ENCODE measurements at regions not wholly inside any gene's neighbourhood (a gene's known extent, or its start where the extent isn't known, plus 50 kb on each side); places are given as distances from the start of the nearest gene placed in this dataset.
"Not testable (repeated sequence)": the region's sequence is repeated elsewhere in the genome, so short reads cannot be mapped to it uniquely, and the experiment has no call there.

- DNase-seq (ENCODE audit: low read depth, low spot score): no peak
These were observed 161.7 kb downstream of the PTPRU start for GRCh38 chr1:29397981-29398380.

- no peak for DNase-seq (ENCODE audit: low read depth, low spot score)
These were observed 160.9 kb downstream of the PTPRU start for GRCh38 chr1:29397256-29397590.

- no peak for DNase-seq (ENCODE audit: low read depth, low spot score)
These were observed 160.3 kb downstream of the PTPRU start for GRCh38 chr1:29396438-29397255.

DNA sequence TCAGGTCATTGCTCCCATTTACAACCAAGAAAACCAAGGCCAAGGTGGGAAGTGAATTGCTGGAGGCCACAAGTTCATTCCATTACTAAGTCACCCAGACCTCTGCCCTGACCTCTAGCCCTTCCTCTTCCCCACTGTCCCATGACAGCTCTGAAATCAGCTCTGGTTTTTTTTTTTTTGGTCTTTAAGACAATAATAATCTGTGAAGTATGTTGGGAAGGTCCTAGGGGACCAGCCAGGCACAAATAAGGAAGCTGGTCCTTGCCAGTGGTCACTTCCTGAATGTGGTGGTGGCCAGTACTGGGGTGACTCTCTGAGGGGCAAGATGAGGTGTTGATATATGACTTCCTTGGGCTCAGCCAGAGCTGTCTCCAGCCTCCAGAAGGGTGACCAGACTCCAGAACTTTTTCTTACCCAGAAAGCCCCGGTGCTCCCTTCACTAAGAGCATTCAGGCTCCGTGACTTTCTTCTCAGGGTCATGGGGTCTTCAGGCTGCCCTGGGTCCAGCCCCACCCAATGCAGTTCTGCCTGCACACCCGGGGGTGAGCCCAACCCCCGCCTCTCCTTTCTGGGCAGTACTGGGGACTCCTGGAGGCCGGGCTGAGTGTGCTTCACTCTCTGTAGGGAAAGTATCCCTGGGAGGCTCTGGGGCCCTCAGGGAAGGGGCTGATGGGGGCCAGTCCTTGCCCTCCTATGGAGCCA is 159.6 kb downstream of the PTPRU start:
- no peak for DNase-seq (ENCODE audit: low read depth, low spot score)

- DNase-seq (ENCODE audit: low read depth, low spot score): no peak
These were observed 158.4 kb downstream of the PTPRU start for GRCh38 chr1:29394521-29395225.

DNA sequence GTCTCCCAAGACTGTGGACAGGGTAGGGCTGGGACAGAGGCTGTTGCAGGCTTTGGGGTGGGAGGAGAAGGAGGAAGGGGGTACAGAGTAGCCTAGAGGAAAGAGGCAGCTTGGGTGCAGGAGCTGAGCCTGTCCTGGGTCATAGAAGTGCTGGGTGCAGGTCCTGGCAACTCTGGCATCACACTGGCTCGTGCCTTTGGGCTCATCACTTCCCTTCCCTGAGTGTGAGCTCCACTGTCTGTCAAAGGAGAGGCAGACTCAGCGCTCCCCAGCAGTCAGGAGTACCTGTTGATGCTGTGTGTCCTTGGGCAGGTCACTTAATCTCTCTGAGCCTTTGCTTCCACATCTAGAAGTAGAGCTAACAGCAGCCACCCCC is 157.1 kb downstream of the PTPRU start:
- no peak for DNase-seq (ENCODE audit: low read depth, low spot score)

GRCh38 chr1:29392486-29393450 is 156.4 kb downstream of the PTPRU start:
- DNase-seq (ENCODE audit: low read depth, low spot score): no peak

DNA sequence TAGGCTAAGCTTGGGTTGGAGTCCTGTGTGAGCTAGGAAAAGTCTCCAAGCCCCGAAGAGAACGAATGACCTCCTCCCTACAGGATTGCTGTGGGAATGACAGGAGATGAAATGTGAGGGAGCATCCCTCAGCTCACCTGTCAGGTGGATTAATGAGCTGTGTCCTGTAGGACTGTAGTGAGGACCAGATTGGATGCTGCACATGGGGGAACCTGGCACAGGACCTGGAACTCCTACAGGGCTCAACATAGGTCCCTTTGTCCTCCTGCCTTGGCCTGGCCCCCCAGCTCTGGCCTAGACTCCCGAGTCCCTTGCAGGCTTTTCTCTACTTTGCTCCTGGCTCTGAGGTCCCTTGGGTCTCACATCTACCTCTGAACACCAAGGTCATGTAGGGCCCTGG is 155.7 kb downstream of the PTPRU start:
- DNase-seq (ENCODE audit: low read depth, low spot score): no peak

GRCh38 chr1:29391362-29391880 is 155.1 kb downstream of the PTPRU start:
- no peak for DNase-seq (ENCODE audit: low read depth, low spot score)

DNA sequence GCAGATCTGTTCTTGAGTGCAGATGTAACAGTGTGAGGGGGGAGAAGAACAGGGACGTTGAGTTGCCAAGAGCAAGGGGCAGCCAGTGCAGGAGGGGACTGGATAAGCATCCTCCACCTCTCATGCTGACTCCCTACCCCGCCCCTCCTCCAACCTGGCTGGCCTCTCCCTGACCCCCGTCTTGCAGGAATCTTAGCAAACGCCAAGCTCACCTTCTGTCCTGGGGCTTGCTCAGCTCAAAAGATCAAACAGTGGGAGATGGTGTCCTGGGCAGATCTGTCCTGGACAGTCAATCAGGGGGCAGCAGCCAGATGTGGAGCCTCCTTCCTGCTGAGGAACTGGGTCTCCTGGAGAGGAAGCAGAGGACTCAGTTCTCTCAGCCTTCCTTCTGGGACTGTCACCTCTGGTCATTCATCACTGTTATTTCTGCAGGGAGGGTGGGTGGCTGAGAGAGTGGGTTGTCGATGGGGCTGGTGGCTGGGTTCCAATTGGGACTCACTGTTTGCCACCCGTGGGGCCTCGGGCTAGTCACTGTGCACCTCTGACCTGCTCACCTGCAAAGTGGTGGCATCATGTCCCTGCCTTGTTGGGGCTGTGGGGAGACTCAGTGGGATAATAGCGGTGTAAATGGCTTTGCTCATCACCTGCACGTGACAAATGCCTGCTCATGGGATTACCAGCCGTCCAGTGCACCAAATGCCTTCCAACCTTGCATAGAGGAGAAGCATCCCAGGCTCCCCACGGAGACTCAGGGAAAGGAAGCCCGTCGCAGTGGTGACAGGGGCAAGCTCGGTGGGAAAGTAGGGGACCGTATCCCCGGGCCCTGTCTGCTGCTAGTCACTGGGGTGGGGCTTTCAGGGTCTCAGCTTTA is 154.4 kb downstream of the PTPRU start:
- DNase-seq (ENCODE audit: low read depth, low spot score): no peak

- no peak for DNase-seq (ENCODE audit: low read depth, low spot score)
These were observed 153.8 kb downstream of the PTPRU start for GRCh38 chr1:29390075-29390474.

- DNase-seq (ENCODE audit: low read depth, low spot score): no peak
These were observed 153.3 kb downstream of the PTPRU start for GRCh38 chr1:29389533-29390041.

DNA sequence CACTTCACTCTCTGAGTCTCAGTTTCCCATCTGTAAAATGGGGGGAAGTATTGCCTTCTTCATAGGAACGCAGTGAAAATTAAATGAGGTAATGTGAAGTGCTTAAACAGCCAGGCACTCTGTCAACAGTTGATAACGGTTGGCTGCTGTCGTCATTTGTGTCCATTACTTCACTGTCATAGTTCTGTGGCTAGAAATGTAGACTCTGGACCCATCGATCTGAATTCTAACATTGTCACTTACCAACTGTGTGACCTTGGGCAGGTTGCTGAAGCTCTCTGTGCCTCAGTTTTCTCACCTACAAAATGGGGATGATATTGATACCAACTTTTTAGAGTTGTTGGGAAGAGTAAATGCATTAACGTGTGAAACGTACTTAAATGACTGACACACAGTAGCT is 152.6 kb downstream of the PTPRU start:
- no peak for DNase-seq (ENCODE audit: low read depth, low spot score)

GRCh38 chr1:29388170-29388569 is 151.8 kb downstream of the PTPRU start:
- DNase-seq (ENCODE audit: low read depth, low spot score): no peak

DNA sequence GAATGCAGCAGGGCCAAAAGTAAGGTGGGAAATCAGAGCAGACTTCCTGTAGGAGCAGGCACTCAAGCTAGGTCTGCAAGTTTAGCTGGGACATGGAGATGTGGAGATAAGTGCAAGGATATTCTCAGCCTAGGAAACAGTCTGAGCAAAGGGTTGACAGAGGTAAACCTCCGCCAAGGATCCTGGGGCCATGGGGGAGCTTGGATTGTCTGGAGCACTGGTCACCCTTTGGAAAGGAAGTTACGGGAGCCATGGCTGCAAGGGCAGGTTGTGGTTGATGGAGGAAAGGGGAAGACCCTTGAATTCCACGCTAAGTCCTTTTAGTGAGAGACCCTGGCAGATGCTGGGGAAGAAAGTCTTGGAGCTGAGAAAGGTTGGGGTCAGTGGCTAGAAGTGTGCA is 150.9 kb downstream of the PTPRU start:
- DNase-seq (ENCODE audit: low read depth, low spot score): no peak

GRCh38 chr1:29386453-29386852 is 150.1 kb downstream of the PTPRU start:
- DNase-seq (ENCODE audit: low read depth, low spot score): not testable (repeated sequence)

DNA sequence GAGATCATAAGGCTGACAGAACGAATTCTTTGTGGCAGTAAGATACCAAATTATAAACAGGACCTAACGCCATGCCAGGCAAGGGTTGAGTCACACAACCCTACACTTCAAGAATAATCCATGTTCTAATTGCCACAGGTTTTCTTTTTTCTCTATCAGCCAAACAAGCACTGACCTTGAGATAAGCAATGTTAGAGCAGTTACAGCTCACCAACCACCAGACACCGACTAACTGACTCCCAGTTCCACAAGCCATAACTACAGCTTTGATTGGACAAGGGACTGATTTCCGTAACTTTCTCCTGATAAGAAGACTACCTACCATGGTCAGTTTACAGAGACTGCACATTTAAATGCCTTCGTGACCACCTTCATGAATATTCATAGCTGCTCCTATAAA is 149.6 kb downstream of the PTPRU start:
- DNase-seq (ENCODE audit: low read depth, low spot score): no peak

GRCh38 chr1:29384496-29385015 is 148.2 kb downstream of the PTPRU start:
- DNase-seq (ENCODE audit: low read depth, low spot score): no peak

DNA sequence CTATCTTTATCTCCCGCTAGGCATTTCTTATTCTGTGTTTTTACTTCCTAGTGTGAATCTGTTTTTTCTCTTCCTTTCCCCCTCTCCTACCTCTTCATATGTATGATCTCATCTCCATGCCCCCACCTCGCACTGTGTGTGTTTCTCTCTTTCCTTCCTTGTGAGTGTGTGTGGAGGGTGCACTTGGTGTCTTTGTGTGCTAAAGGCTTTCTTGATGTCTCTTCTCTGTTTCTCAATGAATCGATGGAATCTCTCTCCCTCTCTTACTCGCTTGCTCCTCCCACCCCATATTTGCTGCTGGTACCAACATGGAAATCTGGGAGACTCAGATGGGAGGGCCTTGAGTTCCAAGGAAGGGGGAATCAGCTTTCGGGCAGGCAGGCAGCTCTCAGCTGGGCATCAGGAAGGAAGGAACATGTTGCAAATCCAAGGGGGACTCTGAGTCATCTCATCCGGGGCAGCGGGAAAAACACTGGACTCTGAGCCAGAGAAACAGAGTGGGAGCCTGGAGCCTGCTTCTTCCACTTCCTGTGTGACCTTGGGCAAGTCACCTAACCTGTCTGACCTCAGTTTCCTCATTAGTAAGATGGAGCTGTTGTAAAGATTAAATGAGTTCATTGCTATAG is 147.5 kb downstream of the PTPRU start:
- DNase-seq (ENCODE audit: low read depth, low spot score): no peak

Data from iPS DF 19.7 (cell line).